Esophagus (tissue), 2 donors: ENCODE measurements at regions not wholly inside any gene's neighbourhood (a gene's known extent, or its start where the extent isn't known, plus 50 kb on each side); places are given as distances from the start of the nearest gene placed in this dataset.

Experiments
- H3K27ac ChIP-seq, 2 donors: one replicate each; pipeline ENCODE4 v1.5.1; 2013; ENCODE audit warnings: low read depth in 2 of 2, mild to moderate bottlenecking in 2 of 2, inconsistent platforms in 1 of 2, low read length in 1 of 2, moderate library complexity in 1 of 2
- H3K27me3 ChIP-seq, 2 donors: one replicate each; pipeline ENCODE4 v1.6.1; 2013; ENCODE audit warnings: low read length in 2 of 2, control low read depth in 1 of 2, mild to moderate bottlenecking in 1 of 2; ENCODE audit not compliant: insufficient read depth in 2 of 2, control insufficient read depth in 1 of 2
- H3K36me3 ChIP-seq, 2 donors: one replicate each; pipeline ENCODE4 v1.6.1; 2013; ENCODE audit warnings: low read length in 1 of 2; ENCODE audit not compliant: control insufficient read depth in 2 of 2, insufficient read depth in 2 of 2
- H3K4me1 ChIP-seq, 2 donors: one replicate each; pipeline ENCODE4 v1.6.1; 2013; ENCODE audit warnings: low read length in 1 of 2; ENCODE audit not compliant: control insufficient read depth in 2 of 2, insufficient read depth in 2 of 2
- H3K4me3 ChIP-seq, 2 donors: one replicate each; pipeline ENCODE4 v1.5.1; 2013; ENCODE audit warnings: low read length in 2 of 2, mild to moderate bottlenecking in 2 of 2, low read depth in 1 of 2, moderate library complexity in 1 of 2
- H3K9me3 ChIP-seq, 2 donors: one replicate each; pipeline ENCODE4 v1.6.1; 2013; ENCODE audit warnings: mild to moderate bottlenecking in 2 of 2, low read depth in 1 of 2, low read length in 1 of 2, moderate library complexity in 1 of 2; ENCODE audit not compliant: control insufficient read depth in 2 of 2, insufficient read depth in 1 of 2
- WGBS, 2 donors: extraction: QIAGEN DNeasy Blood & Tissue Kit; methylation state at CpG; one replicate each; pipeline ENCODE4 v1.1.7; 2013; 5-methylcytosine and 5-hydroxymethylcytosine counted together
- donor health status: healthy with polysubstance abuse.
- donor health status: Bipolar disorder and iron deficiency.

DNA sequence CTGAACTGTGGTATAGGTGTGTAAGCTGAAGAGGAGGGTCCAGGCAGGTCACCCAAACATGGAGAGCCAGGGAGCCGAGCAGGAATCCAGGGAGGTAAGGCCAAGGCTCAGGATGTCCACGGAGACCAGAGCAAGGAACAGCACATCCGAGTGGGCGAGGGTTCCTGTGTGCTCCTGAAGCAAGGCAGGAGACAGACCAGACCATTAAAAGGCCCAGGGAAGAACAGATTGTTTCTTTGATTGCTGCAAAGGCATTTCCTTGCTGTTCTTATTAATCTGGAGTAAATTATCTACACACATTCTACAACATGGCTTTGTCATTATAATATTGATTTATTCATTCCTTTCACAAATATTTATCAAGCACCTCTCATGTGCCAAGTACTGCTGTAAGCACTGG, 50.1 kb upstream of the SPTBN1 start:
- H3K36me3 ChIP-seq = no peaks in the 10 kb centered on the region

More for the DNA sequence above, 50.1 kb upstream of the SPTBN1 start:
- H3K4me3 ChIP-seq = no peak overlapping the region
- WGBS, 2 donors = 86 to 90% methylated on average over 4 of the region's 4 CpGs
- H3K4me1 ChIP-seq = no peaks in the 10 kb centered on the region
- no peak overlapping the region for H3K27ac ChIP-seq
- H3K27me3 ChIP-seq = no peaks in the 10 kb centered on the region
- H3K9me3 ChIP-seq = no peaks in the 10 kb centered on the region
